ENCODE measurements at regions not wholly inside any gene's neighbourhood (a gene's known extent, or its start where the extent isn't known, plus 50 kb on each side); places are given as distances from the start of the nearest gene placed in this dataset.

GRCh38 chr10:105534086-105534485 lies 893.0 kb downstream of the SORCS3 start:
- Histone ChIP-seq H3K9me3 (replicated peaks; ENCODE audit: insufficient read depth, low read length) (no peaks in the 10 kb centered on the region), H3K4me2 (ENCODE audit: low read depth, low read length) (no peak overlapping the region), H3K9me2 (replicated peaks; ENCODE audit: insufficient read depth, low read length) (no peaks in the 10 kb centered on the region), H3K4me3 (ENCODE audit: low read length) (no peak overlapping the region), H3K4me1 (ENCODE audit: low read length) (no peaks in the 10 kb centered on the region), H3K27me3 (replicated peaks; ENCODE audit: insufficient read depth, low read length) (no peaks in the 10 kb centered on the region), H3K36me3 (replicated peaks; ENCODE audit: insufficient read depth, low read length) (no peaks in the 10 kb centered on the region), H3K27ac (ENCODE audit: low read length) (no peak overlapping the region), H3K9ac (ENCODE audit: low read length) (no peak overlapping the region), H2AFZ (ENCODE audit: low read length) (no peak overlapping the region), H3F3A (ENCODE audit: insufficient read depth, low read length) (no peaks in the 10 kb centered on the region), H3K79me2 (ENCODE audit: low read length) (no peaks in the 10 kb centered on the region), H4K20me1 (ENCODE audit: insufficient read depth, low read length) (no peaks in the 10 kb centered on the region)
- TF ChIP-seq CTCF (IDR thresholded peaks at IDR 0.05; ENCODE audit: low read length): no peak
- TF ChIP-seq EZH2 (optimal IDR thresholded peaks at IDR 0.05; ENCODE audit: low read depth, low read length): no peak
- TF ChIP-seq EZH2phosphoT487 (IDR thresholded peaks at IDR 0.05; ENCODE audit: low read length): no peak
- no peak for DNase-seq

GRCh38 chr10:105516511-105516910 lies 875.4 kb downstream of the SORCS3 start:
- H3K4me3 ChIP-seq (ENCODE audit: low read length): no peak overlapping the region
- no peak overlapping the region for H3K4me2 ChIP-seq (ENCODE audit: low read depth, low read length)
- no peaks in the 10 kb centered on the region for H3K36me3 ChIP-seq (replicated peaks; ENCODE audit: insufficient read depth, low read length)
- no peak overlapping the region for H3K9ac ChIP-seq (ENCODE audit: low read length)
- no peak overlapping the region for H2AFZ ChIP-seq (ENCODE audit: low read length)
- H3K79me2 ChIP-seq (ENCODE audit: low read length): no peaks in the 10 kb centered on the region
- no peaks in the 10 kb centered on the region for H3K9me2 ChIP-seq (replicated peaks; ENCODE audit: insufficient read depth, low read length)
- no peaks in the 10 kb centered on the region for H4K20me1 ChIP-seq (ENCODE audit: insufficient read depth, low read length)
- TF ChIP-seq EZH2phosphoT487 (IDR thresholded peaks at IDR 0.05; ENCODE audit: low read length) (no peak), EZH2 (optimal IDR thresholded peaks at IDR 0.05; ENCODE audit: low read depth, low read length) (no peak), CTCF (IDR thresholded peaks at IDR 0.05; ENCODE audit: low read length) (no peak)
- H3K9me3 ChIP-seq (replicated peaks; ENCODE audit: insufficient read depth, low read length): no peaks in the 10 kb centered on the region
- no peak for DNase-seq
- H3K4me1 ChIP-seq (ENCODE audit: low read length): no peaks in the 10 kb centered on the region
- H3K27me3 ChIP-seq (replicated peaks; ENCODE audit: insufficient read depth, low read length): no peaks in the 10 kb centered on the region
- no peak overlapping the region for H3K27ac ChIP-seq (ENCODE audit: low read length)
- no peaks in the 10 kb centered on the region for H3F3A ChIP-seq (ENCODE audit: insufficient read depth, low read length)

- Histone ChIP-seq H4K20me1 (ENCODE audit: insufficient read depth, low read length) (no peaks in the 10 kb centered on the region), H3K36me3 (replicated peaks; ENCODE audit: insufficient read depth, low read length) (no peaks in the 10 kb centered on the region), H3K79me2 (ENCODE audit: low read length) (no peaks in the 10 kb centered on the region), H3F3A (ENCODE audit: insufficient read depth, low read length) (no peaks in the 10 kb centered on the region), H3K27me3 (replicated peaks; ENCODE audit: insufficient read depth, low read length) (no peaks in the 10 kb centered on the region), H3K4me3 (ENCODE audit: low read length) (no peak overlapping the region), H3K4me1 (ENCODE audit: low read length) (no peaks in the 10 kb centered on the region), H3K27ac (ENCODE audit: low read length) (no peak overlapping the region), H3K9me3 (replicated peaks; ENCODE audit: insufficient read depth, low read length) (no peaks in the 10 kb centered on the region), H3K9ac (ENCODE audit: low read length) (no peak overlapping the region), H3K4me2 (ENCODE audit: low read depth, low read length) (no peak overlapping the region), H3K9me2 (replicated peaks; ENCODE audit: insufficient read depth, low read length) (no peaks in the 10 kb centered on the region), H2AFZ (ENCODE audit: low read length) (no peak overlapping the region)
- no peak for DNase-seq
- TF ChIP-seq CTCF (IDR thresholded peaks at IDR 0.05; ENCODE audit: low read length) (no peak), EZH2phosphoT487 (IDR thresholded peaks at IDR 0.05; ENCODE audit: low read length) (no peak), EZH2 (optimal IDR thresholded peaks at IDR 0.05; ENCODE audit: low read depth, low read length) (no peak)
These were observed 873.0 kb downstream of the SORCS3 start for GRCh38 chr10:105514106-105514505.

All from MM.1S (cell line).